Uterus (tissue), 2 donors: ENCODE measurements at regions not wholly inside any gene's neighbourhood (a gene's known extent, or its start where the extent isn't known, plus 50 kb on each side); places are given as distances from the start of the nearest gene placed in this dataset.

ENCODE experiments used
- CTCF ChIP-seq, 4 experiments: fragments of 200-600 bp in 2 of 4; fragments of 450-650 bp in 2 of 4; sonication (generic) in 2 of 4; IDR thresholded peaks; one replicate each; pipeline ENCODE4 v1.5.1; 2016 to 2019; ENCODE audit warnings: antibody characterized with exemption in 4 of 4, mild to moderate bottlenecking in 2 of 4, moderate library complexity in 1 of 4
- POLR2A ChIP-seq, 2 donors: fragments of 450-650 bp; IDR thresholded peaks; one replicate each; pipeline ENCODE4 v1.6.1; 2016; ENCODE audit warnings: antibody characterized with exemption in 2 of 2, mild to moderate bottlenecking in 1 of 2, moderate library complexity in 1 of 2

- TF ChIP-seq CTCF (IDR thresholded peaks at IDR 0.05), result no peak
- no peak for TF ChIP-seq POLR2A (IDR thresholded peaks at IDR 0.05)
These were observed 562.7 kb downstream of the TUSC7 start for GRCh38 chr3:117272274-117272673.
